H1 (cell line): ENCODE measurements at regions not wholly inside any gene's neighbourhood (a gene's known extent, or its start where the extent isn't known, plus 50 kb on each side); places are given as distances from the start of the nearest gene placed in this dataset.

Experiments
- CTCF ChIA-PET: fragments of 300-600 bp; sonication (Branson Sonifier 250); formaldehyde crosslinking; loops from one replicate; lab custom pipeline; 2021; ENCODE audit not compliant: partially characterized antibody; lab: Charles Lee
- POLR2A ChIA-PET: fragments of 300-600 bp; sonication (Branson Sonifier 250); formaldehyde crosslinking; loops from one replicate; lab custom pipeline; 2021; ENCODE audit warnings: inconsistent platforms; ENCODE audit not compliant: partially characterized antibody; lab: Charles Lee
- DNase-seq, 2 experiments: peaks; one replicate each; pipeline versions ENCODE4 v3.0.0 to v3.0.0-alpha.2; 2010 to 2022; ENCODE audit warnings: low spot score in 2 of 2, low read depth in 1 of 2, mixed read lengths in 1 of 2
- FAIRE-seq: peaks from 2 replicates; lab custom pipeline; 2011; peaks lifted over from hg19 to GRCh38; lab: Jason Lieb, UNC
- H2AFZ ChIP-seq: 2 replicates; pipeline ENCODE4 v1.8.1; 2012; ENCODE audit warnings: low read length, inconsistent platforms
- H2AK5ac ChIP-seq: 2 replicates; pipeline ENCODE4 v1.6.1; 2013; ENCODE audit warnings: low read depth, low read length
- H2BK120ac ChIP-seq: replicated peaks from 2 replicates; pipeline ENCODE3; 2013; ENCODE audit warnings: low read depth, low read length, inconsistent platforms
- H2BK12ac ChIP-seq: 2 replicates; pipeline ENCODE4 v1.6.1; 2013; ENCODE audit warnings: low read depth, low read length
- H2BK15ac ChIP-seq: 2 replicates; pipeline ENCODE4 v1.6.1; 2013; ENCODE audit warnings: low read length
- H2BK20ac ChIP-seq: 2 replicates; pipeline ENCODE4 v1.6.1; 2013; ENCODE audit warnings: low read length
- H2BK5ac ChIP-seq: 2 replicates; pipeline ENCODE4 v1.6.1; 2013; ENCODE audit warnings: low read depth, low read length
- H3K14ac ChIP-seq: 2 replicates; pipeline ENCODE4 v1.6.1; 2013; ENCODE audit warnings: inconsistent platforms; ENCODE audit not compliant: insufficient read length
- H3K18ac ChIP-seq: 2 replicates; pipeline ENCODE4 v1.6.1; 2013; ENCODE audit warnings: low read length; ENCODE audit errors: extremely low read depth
- H3K23ac ChIP-seq: 2 replicates; pipeline ENCODE4 v1.6.1; 2013; ENCODE audit warnings: inconsistent platforms; ENCODE audit not compliant: insufficient read length
- H3K23me2 ChIP-seq: 2 replicates; pipeline ENCODE4 v1.6.1; 2013; ENCODE audit warnings: low read depth, low read length
- H3K27ac ChIP-seq: 2 replicates; pipeline ENCODE4 v1.6.1; 2011; ENCODE audit warnings: low read depth, low read length, inconsistent platforms
- H3K27me3 ChIP-seq, 4 experiments: replicated peaks in 1 of 4; 1 replicate in 1 of 4; 2 replicates in 3 of 4; pipeline versions ENCODE4 v1.6.1 to v1.8.1; 2011 to 2013; ENCODE audit warnings: low read length in 3 of 4, mild to moderate bottlenecking in 3 of 4, inconsistent platforms in 2 of 4, mixed read lengths in 2 of 4, moderate library complexity in 1 of 4; ENCODE audit not compliant: control insufficient read depth in 3 of 4, insufficient read depth in 3 of 4; ENCODE audit errors: extremely low read depth in 1 of 4
- H3K36me3 ChIP-seq, 4 experiments: 2 replicates each; pipeline versions ENCODE4 v1.6.1 to v1.8.1; 2011 to 2013; ENCODE audit warnings: mild to moderate bottlenecking in 4 of 4, low read length in 3 of 4, moderate library complexity in 2 of 4, control low read depth in 1 of 4, inconsistent platforms in 1 of 4; ENCODE audit not compliant: insufficient read depth in 4 of 4, control insufficient read depth in 2 of 4
- H3K4ac ChIP-seq: replicated peaks from 2 replicates; pipeline ENCODE3; 2013; ENCODE audit warnings: low read length, low read depth, mixed read lengths, inconsistent platforms; ENCODE audit not compliant: insufficient read length
- H3K4me1 ChIP-seq, 4 experiments: replicated peaks in 1 of 4; 1 replicate in 1 of 4; 2 replicates in 3 of 4; pipeline versions ENCODE4 v1.6.1 to v1.8.1; 2011 to 2013; ENCODE audit warnings: low read length in 3 of 4, inconsistent platforms in 2 of 4, mixed read lengths in 1 of 4; ENCODE audit not compliant: insufficient read depth in 4 of 4, control insufficient read depth in 3 of 4
- H3K4me2 ChIP-seq, 2 experiments: 2 replicates each; pipeline versions ENCODE4 v1.6.1 to v1.8.1; 2011 to 2013; ENCODE audit warnings: low read depth in 2 of 2, low read length in 2 of 2, control low read depth in 1 of 2, inconsistent platforms in 1 of 2, mild to moderate bottlenecking in 1 of 2; ENCODE audit not compliant: insufficient read depth in 1 of 2
- H3K4me3 ChIP-seq, 4 experiments: fragments of 200-600, 300-600 bp in 1 of 4; sonication (generic), shearing (Covaris generic), sonication (Bioruptor Twin) in 1 of 4; 2 replicates each; pipeline versions ENCODE4 v1.5.1 to v1.8.1; 2011 to 2016; ENCODE audit warnings: low read length in 4 of 4, low read depth in 3 of 4, control low read depth in 2 of 4, inconsistent platforms in 2 of 4, mild to moderate bottlenecking in 2 of 4, mixed read lengths in 1 of 4, moderate library complexity in 1 of 4; ENCODE audit not compliant: insufficient read depth in 2 of 4; ENCODE audit errors: extremely low read depth in 1 of 4
- H3K56ac ChIP-seq: replicated peaks from 2 replicates; pipeline ENCODE3; 2013; ENCODE audit warnings: low read depth, mild to moderate bottlenecking, mixed read lengths, low read length, inconsistent platforms; ENCODE audit not compliant: insufficient read length
- H3K79me1 ChIP-seq: 2 replicates; pipeline ENCODE4 v1.6.1; 2013; ENCODE audit warnings: low read depth, low read length, control low read depth
- H3K79me2 ChIP-seq, 2 experiments: 2 replicates each; pipeline versions ENCODE4 v1.6.1 to v1.8.1; 2012 to 2013; ENCODE audit warnings: low read length in 2 of 2, mild to moderate bottlenecking in 2 of 2, inconsistent platforms in 1 of 2; ENCODE audit not compliant: insufficient read depth in 2 of 2, control insufficient read depth in 1 of 2
- H3K9ac ChIP-seq, 4 experiments: replicated peaks in 1 of 4; 1 replicate in 1 of 4; 2 replicates in 3 of 4; pipeline versions ENCODE4 v1.6.1 to v1.8.1; 2011 to 2013; ENCODE audit warnings: low read depth in 3 of 4, low read length in 3 of 4, control low read depth in 2 of 4, mild to moderate bottlenecking in 2 of 4, moderate library complexity in 2 of 4, inconsistent platforms in 1 of 4; ENCODE audit errors: extremely low read depth in 1 of 4
- H3K9me3 ChIP-seq, 2 experiments: 2 replicates each; pipeline versions ENCODE4 v1.6.1 to v1.8.1; 2012 to 2013; ENCODE audit warnings: mild to moderate bottlenecking in 2 of 2, moderate library complexity in 2 of 2, control low read depth in 1 of 2, inconsistent platforms in 1 of 2, low read depth in 1 of 2, low read length in 1 of 2, mixed read lengths in 1 of 2; ENCODE audit not compliant: insufficient read depth in 2 of 2
- H4K20me1 ChIP-seq, 2 experiments: replicated peaks in 1 of 2; 2 replicates each; pipeline versions ENCODE3 to v1.8.1; 2011 to 2013; ENCODE audit warnings: inconsistent platforms in 2 of 2, low read length in 2 of 2, mild to moderate bottlenecking in 1 of 2; ENCODE audit not compliant: insufficient read depth in 2 of 2, control insufficient read depth in 1 of 2
- H4K5ac ChIP-seq: 2 replicates; pipeline ENCODE4 v1.6.1; 2013; ENCODE audit warnings: low read length, low read depth, mixed read lengths, inconsistent platforms; ENCODE audit not compliant: insufficient read length
- H4K8ac ChIP-seq: 2 replicates; pipeline ENCODE4 v1.8.0; 2013; ENCODE audit warnings: mild to moderate bottlenecking, moderate library complexity, low read length, inconsistent platforms; ENCODE audit not compliant: insufficient read depth; ENCODE audit errors: extremely low read depth
- H4K91ac ChIP-seq: replicated peaks from 2 replicates; pipeline ENCODE3; 2013; ENCODE audit warnings: low read length, mixed read lengths, inconsistent platforms; ENCODE audit not compliant: insufficient read length
- EP300 ChIP-seq, 2 experiments: IDR thresholded peaks; 1 replicate in 1 of 2; 2 replicates in 1 of 2; pipeline ENCODE4 v1.6.1; 2011 to 2012; ENCODE audit warnings: low read depth in 2 of 2, low read length in 2 of 2, mild to moderate bottlenecking in 2 of 2, borderline replicate concordance in 1 of 2, inconsistent platforms in 1 of 2, moderate library complexity in 1 of 2
- NANOG ChIP-seq: IDR thresholded peaks from 2 replicates; pipeline ENCODE4 v1.6.1; 2011; ENCODE audit warnings: low read length, low read depth, mild to moderate bottlenecking, inconsistent platforms; ENCODE audit not compliant: insufficient read depth, poor library complexity, severe bottlenecking
- USF2 ChIP-seq: IDR thresholded peaks from 2 replicates; pipeline ENCODE4 v1.6.1; 2011; ENCODE audit warnings: low read length, improper control_type of control experiment
- ZNF274 ChIP-seq: IDR thresholded peaks from 2 replicates; pipeline ENCODE4 v1.7.0; 2012; ENCODE audit warnings: low read length, borderline replicate concordance; ENCODE audit errors: extremely low read depth
- WGBS, 2 experiments: shearing (Covaris generic) in 1 of 2; methylation state at CpG; one replicate each; pipeline versions ENCODE4 v1.1.6 to v1.1.7; 2013 to 2015; ENCODE audit warnings: low lambda C conversion rate in 2 of 2, mixed read lengths in 2 of 2, inconsistent platforms in 1 of 2, low coverage in 1 of 2, missing lambda C conversion rate in 1 of 2; ENCODE audit not compliant: insufficient replicate concordance in 2 of 2, insufficient coverage in 1 of 2, insufficient read length in 1 of 2; ENCODE audit errors: extremely low coverage in 1 of 2, missing lambda C conversion rate in 1 of 2; 5-methylcytosine and 5-hydroxymethylcytosine counted together

DNA sequence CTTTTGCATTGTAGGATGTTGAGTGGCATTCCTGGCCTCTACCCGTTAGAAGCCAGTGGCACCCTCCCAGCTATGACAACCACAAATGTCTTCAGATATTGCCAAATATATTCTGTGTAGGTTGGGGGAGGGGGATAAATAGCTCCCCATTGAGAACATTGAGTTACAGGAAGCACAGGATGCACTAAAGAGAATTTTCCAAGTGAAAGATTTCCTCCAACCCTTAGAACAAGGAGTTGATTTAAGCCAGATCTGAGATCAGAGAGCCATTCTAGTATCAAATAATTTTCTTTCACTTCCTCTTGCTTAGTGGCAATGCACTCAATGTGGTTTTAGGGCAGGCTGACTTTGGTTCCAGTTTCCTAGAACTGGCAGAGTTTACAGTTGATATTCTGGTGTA, 436.6 kb downstream of the C4orf33 start:
- no peaks in the 10 kb centered on the region for H3K9me3 ChIP-seq
- no peaks in the 10 kb centered on the region for H3K79me2 ChIP-seq
- WGBS, 2 experiments = 81% methylated on average over 1 of the region's 1 CpG; no CpG with 5 or more reads in 1 of the 2 experiments
- H3K27me3 ChIP-seq = no peaks in the 10 kb centered on the region
- H2BK12ac ChIP-seq = no peak overlapping the region
- no peak overlapping the region for H3K56ac ChIP-seq
- H3K36me3 ChIP-seq = no peaks in the 10 kb centered on the region
- POLR2A ChIA-PET = no interaction called here
- H3K4me2 ChIP-seq = no peak overlapping the region
- CTCF ChIA-PET = interaction anchor here (2.7 kb wide), 1 partner anchor 170 kb away, joined by 11 read pairs; no protein-coding TSS in a partner anchor
- H2BK20ac ChIP-seq = no peak overlapping the region
- TF ChIP-seq USF2 = no peak
- no peak for TF ChIP-seq EP300 (IDR thresholded peaks at IDR 0.05; ENCODE audit: borderline replicate concordance in 1 of 2, low read depth in 2 of 2, low read length in 2 of 2)
- TF ChIP-seq ZNF274 = no peak
- no peak for TF ChIP-seq NANOG
- H4K20me1 ChIP-seq = no peaks in the 10 kb centered on the region
- H3K9ac ChIP-seq = no peak overlapping the region
- FAIRE-seq (no peak), DNase-seq (no peak)
- H4K8ac ChIP-seq = no peak overlapping the region
- H3K23me2 ChIP-seq = no peaks in the 10 kb centered on the region
- H3K4ac ChIP-seq = no peak overlapping the region
- no peak overlapping the region for H3K4me3 ChIP-seq
- no peak overlapping the region for H4K91ac ChIP-seq
- H3K4me1 ChIP-seq = no peaks in the 10 kb centered on the region
- H2AK5ac ChIP-seq = no peak overlapping the region
- H4K5ac ChIP-seq = no peak overlapping the region
- H3K14ac ChIP-seq = no peak overlapping the region
- H2BK120ac ChIP-seq = no peak overlapping the region
- H3K18ac ChIP-seq = no peak overlapping the region
- no peak overlapping the region for H2AFZ ChIP-seq
- no peak overlapping the region for H3K23ac ChIP-seq
- H3K27ac ChIP-seq = no peak overlapping the region
- no peak overlapping the region for H2BK5ac ChIP-seq
- H3K79me1 ChIP-seq = no peaks in the 10 kb centered on the region
- H2BK15ac ChIP-seq = no peak overlapping the region
